Hematopoietic multipotent progenitor cell (in vitro differentiated cells): ENCODE measurements at regions not wholly inside any gene's neighbourhood (a gene's known extent, or its start where the extent isn't known, plus 50 kb on each side); places are given as distances from the start of the nearest gene placed in this dataset.

ENCODE experiments used
- DNase-seq, 3 donors: peaks; one replicate each; pipeline ENCODE4 v3.0.0-alpha.2; 2011 to 2015; ENCODE audit warnings: low read depth in 2 of 3, low spot score in 2 of 3

DNA sequence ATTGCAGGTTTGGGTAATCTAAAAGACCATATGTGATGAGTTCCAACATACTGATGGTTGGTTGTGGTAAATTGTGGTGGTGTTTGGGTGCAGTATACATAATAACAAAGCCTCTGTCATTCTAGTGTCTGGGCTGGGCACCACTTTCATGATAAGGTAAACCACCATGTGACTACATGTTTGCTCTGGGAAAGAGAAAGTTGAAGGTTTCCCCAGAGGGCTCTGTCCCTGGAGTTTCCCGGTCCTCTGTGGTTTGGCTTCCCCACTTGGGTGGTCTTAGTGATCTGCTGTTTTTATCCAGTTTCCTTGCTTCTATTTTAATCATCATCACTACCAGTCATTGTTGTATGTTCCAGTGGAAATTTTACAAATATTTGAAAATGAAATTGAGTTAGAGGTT is 55.9 kb upstream of the TSPAN2 start:
- no peak for DNase-seq

DNA sequence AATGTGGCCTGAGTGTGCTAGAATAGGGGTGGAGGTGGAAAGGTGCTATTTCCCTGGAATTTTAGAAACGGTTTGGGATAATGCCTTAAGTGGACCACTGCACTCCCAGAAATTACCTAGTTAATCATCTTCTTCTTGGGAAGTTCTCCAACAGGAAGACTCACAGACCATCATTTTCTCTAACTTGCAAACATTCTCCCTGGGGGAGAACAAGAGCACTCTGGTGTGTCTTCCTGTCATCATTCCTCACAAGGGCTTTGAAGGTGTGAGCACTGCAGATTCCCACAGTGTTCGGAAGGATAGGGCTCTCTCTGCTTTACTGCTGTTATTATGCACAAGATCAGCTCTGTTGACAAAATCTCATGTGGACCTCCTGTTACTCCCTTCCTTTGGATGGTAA is 54.9 kb upstream of the TSPAN2 start:
- no peak for DNase-seq

DNA sequence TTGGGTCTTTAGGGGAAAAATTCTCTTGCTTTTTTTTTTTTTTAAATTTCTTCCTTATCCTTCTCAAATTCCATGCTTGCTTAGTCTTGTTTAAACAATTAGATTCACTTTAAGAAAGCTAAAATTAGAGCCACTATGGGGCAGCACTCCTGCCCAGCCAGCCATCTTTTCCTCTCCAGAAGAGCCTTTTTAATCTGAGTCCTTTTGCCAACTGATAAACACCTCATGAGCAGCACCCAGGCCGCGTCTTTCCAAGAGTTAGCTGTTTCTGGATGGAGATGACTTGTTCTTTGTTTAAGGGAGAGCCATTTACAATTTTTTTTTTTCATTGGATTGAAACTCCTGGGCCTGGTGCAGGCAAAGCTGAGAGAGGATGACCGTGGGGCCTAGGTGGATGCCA is 53.3 kb upstream of the TSPAN2 start:
- DNase-seq: no peak

DNA sequence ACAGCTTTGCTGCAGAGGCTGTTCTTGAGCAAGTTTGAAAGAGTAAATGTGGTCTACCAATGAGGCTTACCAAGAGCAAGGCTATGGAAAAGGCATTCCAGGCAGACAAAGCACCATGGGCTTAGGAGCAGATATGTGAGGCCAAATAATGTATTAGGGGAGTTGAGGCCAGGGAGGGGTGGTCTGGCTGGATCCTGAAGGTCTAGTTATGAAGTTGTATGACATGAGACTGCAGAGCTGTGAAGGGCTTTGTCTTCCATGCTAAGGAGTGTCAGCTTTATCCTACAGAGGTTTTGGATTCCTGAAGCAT is 51.8 kb upstream of the TSPAN2 start:
- no peak for DNase-seq

DNA sequence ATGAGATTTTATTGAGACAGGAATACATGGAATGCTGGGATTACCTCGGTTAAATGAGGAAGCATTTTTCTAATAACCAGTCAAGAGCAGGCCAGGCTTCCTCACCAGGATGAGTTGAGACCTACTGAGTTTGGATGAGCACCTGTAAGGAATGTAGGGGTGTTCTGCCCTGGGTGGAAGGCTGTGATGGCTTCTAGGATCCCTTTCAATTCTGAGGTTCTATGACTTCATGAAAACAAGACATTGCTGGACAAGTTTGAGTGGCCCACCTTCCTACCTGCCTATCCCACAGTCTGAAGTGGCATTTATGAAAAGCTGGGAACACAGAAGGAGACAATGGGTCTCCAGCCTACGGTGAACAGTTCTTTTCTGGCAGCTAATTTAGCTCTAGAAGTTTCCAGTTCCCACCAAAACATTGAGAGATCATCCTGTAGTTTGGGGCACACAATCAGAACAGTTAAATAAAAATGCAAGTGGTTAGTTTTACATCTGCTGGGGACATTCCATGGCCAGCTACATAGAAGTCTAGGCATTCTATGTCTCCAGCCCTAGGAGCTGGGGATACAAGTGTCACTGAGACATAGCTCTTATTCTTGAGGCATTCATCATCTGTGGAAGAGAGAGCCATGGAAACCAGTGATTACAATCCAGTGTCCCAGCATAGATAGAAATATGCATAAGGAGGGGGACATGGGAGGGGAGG is 51.3 kb upstream of the TSPAN2 start:
- no peak for DNase-seq

DNA sequence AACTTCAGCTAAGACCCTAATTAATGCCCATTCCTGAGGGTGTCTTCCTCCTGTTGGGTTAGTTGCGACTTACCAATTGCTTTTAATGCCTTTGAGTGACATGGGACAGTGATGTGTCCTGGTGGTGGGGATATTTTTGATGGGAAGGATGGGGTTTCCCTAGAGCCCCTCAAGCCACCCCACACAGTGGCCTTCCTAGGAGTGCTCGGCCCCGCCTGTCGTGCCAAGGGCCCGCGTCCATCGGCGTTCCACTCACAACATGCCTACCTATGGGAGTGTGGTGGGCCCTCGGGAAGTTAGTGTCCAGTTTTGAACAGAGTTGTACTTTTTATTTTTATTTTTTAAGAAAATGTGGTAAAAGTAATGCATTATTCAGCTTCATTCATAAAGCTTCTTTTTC is 50.1 kb upstream of the TSPAN2 start:
- no peak for DNase-seq
